Smooth muscle cell of the brain vasculature (primary cell): ENCODE measurements at regions not wholly inside any gene's neighbourhood (a gene's known extent, or its start where the extent isn't known, plus 50 kb on each side); places are given as distances from the start of the nearest gene placed in this dataset.
"Not testable (repeated sequence)": the region's sequence is repeated elsewhere in the genome, so short reads cannot be mapped to it uniquely, and the experiment has no call there.

Experiments
- DNase-seq: peaks from one replicate; pipeline ENCODE4 v3.0.0-alpha.2; 2012; ENCODE audit warnings: low read depth, low spot score

GRCh38 chr7:86592185-86592584 lies 51.5 kb upstream of the GRM3 start:
- no peak for DNase-seq

GRCh38 chr7:86574006-86574405 lies 69.7 kb upstream of the GRM3 start:
- no peak for DNase-seq

- no peak for DNase-seq
Measured at GRCh38 chr7:86558680-86559501, 84.8 kb upstream of the GRM3 start.

- no peak for DNase-seq
Measured at GRCh38 chr7:86534641-86535040, 109.1 kb upstream of the GRM3 start.

GRCh38 chr7:86504229-86504628 lies 139.5 kb upstream of the GRM3 start:
- no peak for DNase-seq

GRCh38 chr7:86499986-86500385 lies 143.7 kb upstream of the GRM3 start:
- DNase-seq = no peak

- DNase-seq = no peak
Measured at GRCh38 chr7:86485827-86486226, 157.9 kb upstream of the GRM3 start.

GRCh38 chr7:86479144-86479543 lies 164.6 kb upstream of the GRM3 start:
- DNase-seq = no peak

- DNase-seq = no peak
Measured at GRCh38 chr7:86477343-86477935, 166.3 kb upstream of the GRM3 start.

GRCh38 chr7:86470763-86471162 lies 172.9 kb upstream of the GRM3 start:
- no peak for DNase-seq

GRCh38 chr7:86469680-86470295 lies 173.9 kb upstream of the GRM3 start:
- peak; percentile 1 for DNase-seq

- no peak for DNase-seq
Measured at GRCh38 chr7:86454753-86455152, 189.0 kb upstream of the GRM3 start.

- DNase-seq = no peak
Measured at GRCh38 chr7:86453454-86453853, 190.3 kb upstream of the GRM3 start.

GRCh38 chr7:86448856-86449255 lies 194.9 kb upstream of the GRM3 start:
- no peak for DNase-seq

- DNase-seq = no peak
Measured at GRCh38 chr7:86445285-86445684, 198.4 kb upstream of the GRM3 start.

- DNase-seq = no peak
Measured at GRCh38 chr7:86444245-86444644, 199.5 kb upstream of the GRM3 start.

GRCh38 chr7:86440420-86440819 lies 203.3 kb upstream of the GRM3 start:
- not testable (repeated sequence) for DNase-seq

GRCh38 chr7:86437951-86438450 lies 205.7 kb upstream of the GRM3 start:
- no peak for DNase-seq

GRCh38 chr7:86431761-86432160 lies 211.9 kb upstream of the GRM3 start:
- no peak for DNase-seq

- DNase-seq = no peak
Measured at GRCh38 chr7:86411814-86412213, 231.9 kb upstream of the GRM3 start.

- no peak for DNase-seq
Measured at GRCh38 chr7:86407291-86407690, 236.4 kb upstream of the GRM3 start.

GRCh38 chr7:86391813-86392212 lies 251.9 kb upstream of the GRM3 start:
- DNase-seq = no peak

- not testable (repeated sequence) for DNase-seq
Measured at GRCh38 chr7:86375602-86376001, 268.1 kb upstream of the GRM3 start.
